A673 (cell line): ENCODE measurements at regions not wholly inside any gene's neighbourhood (a gene's known extent, or its start where the extent isn't known, plus 50 kb on each side); places are given as distances from the start of the nearest gene placed in this dataset.

Source experiments
- BruUV-seq: library from RNA; stranded (reverse); fragments of 400-500 nt; replicated peaks from 2 replicates; lab custom pipeline; 2021; lab: Mats Ljungman, UMichigan
- CTCF ChIA-PET: fragments of 300-600 bp; sonication (Branson Sonifier 250); formaldehyde crosslinking; loops from one replicate; lab custom pipeline; 2022; ENCODE audit warnings: antibody characterized with exemption; lab: Charles Lee
- POLR2A ChIA-PET: fragments of 300-600 bp; sonication (Branson Sonifier 250); formaldehyde crosslinking; loops from one replicate; lab custom pipeline; 2022; ENCODE audit warnings: antibody characterized with exemption; ENCODE audit not compliant: low non-redundant PET; lab: Charles Lee
- DNase-seq: peaks from one replicate; pipeline ENCODE4 v3.0.0-alpha.2; 2015; ENCODE audit warnings: low spot score
- H3K27ac ChIP-seq: fragments of 200-600 bp; sonication (generic); 2 replicates; pipeline ENCODE4 v1.5.1; 2016; ENCODE audit warnings: mixed run types, low read depth, mild to moderate bottlenecking, mixed read lengths, antibody characterized with exemption, low read length; ENCODE audit not compliant: poor library complexity, severe bottlenecking
- H3K27me3 ChIP-seq: fragments of 200-600 bp; sonication (generic); replicated peaks from 2 replicates; pipeline ENCODE4 v1.6.1; 2017; ENCODE audit warnings: mixed run types, low read depth, mild to moderate bottlenecking, mixed read lengths, antibody characterized with exemption, low read length; ENCODE audit not compliant: insufficient read depth, poor library complexity
- H3K36me3 ChIP-seq: fragments of 200-600 bp; sonication (generic); 2 replicates; pipeline ENCODE4 v1.6.1; 2016; ENCODE audit warnings: mixed run types, mild to moderate bottlenecking, mixed read lengths, antibody characterized with exemption, low read length; ENCODE audit not compliant: insufficient read depth, poor library complexity, severe bottlenecking
- H3K4me1 ChIP-seq: fragments of 200-600 bp; sonication (generic); 2 replicates; pipeline ENCODE4 v1.6.1; 2017; ENCODE audit warnings: mixed run types, mild to moderate bottlenecking, mixed read lengths, antibody characterized with exemption, low read length; ENCODE audit not compliant: insufficient read depth, poor library complexity, severe bottlenecking
- H3K4me3 ChIP-seq: fragments of 200-600 bp; sonication (generic); 2 replicates; pipeline ENCODE4 v1.5.1; 2016; ENCODE audit warnings: low read depth, mixed run types, mild to moderate bottlenecking, mixed read lengths, low read length; ENCODE audit not compliant: poor library complexity, severe bottlenecking
- H3K9me3 ChIP-seq: fragments of 200-600 bp; sonication (generic); 2 replicates; pipeline ENCODE4 v1.6.1; 2016; ENCODE audit warnings: mixed run types, low read depth, mild to moderate bottlenecking, mixed read lengths, antibody characterized with exemption, low read length; ENCODE audit not compliant: poor library complexity, severe bottlenecking
- EZH2 ChIP-seq: fragments of 200-600 bp; sonication (generic); IDR thresholded peaks from 2 replicates; pipeline ENCODE4 v1.6.1; 2017; ENCODE audit warnings: borderline replicate concordance, low read depth, mild to moderate bottlenecking, mixed read lengths, antibody characterized with exemption, low read length; ENCODE audit not compliant: poor library complexity, severe bottlenecking
- intact Hi-C: fragments of 100-400 bp; cut with micrococcal nuclease; formaldehyde crosslinking; loops from one replicate; pipeline ENCODE4 v1.10.0; 2022; ENCODE audit not compliant: unreplicated experiment
- TF ChIP-seq, protein P1 (sequence below): fragments of 300-800, 200-600 bp; sonication (generic); conservative IDR thresholded peaks from 2 replicates; pipeline ENCODE4 v1.5.1; 2017; ENCODE audit warnings: low read depth, mild to moderate bottlenecking, antibody characterized with exemption, low read length, moderate library complexity, mixed read lengths

DNA sequence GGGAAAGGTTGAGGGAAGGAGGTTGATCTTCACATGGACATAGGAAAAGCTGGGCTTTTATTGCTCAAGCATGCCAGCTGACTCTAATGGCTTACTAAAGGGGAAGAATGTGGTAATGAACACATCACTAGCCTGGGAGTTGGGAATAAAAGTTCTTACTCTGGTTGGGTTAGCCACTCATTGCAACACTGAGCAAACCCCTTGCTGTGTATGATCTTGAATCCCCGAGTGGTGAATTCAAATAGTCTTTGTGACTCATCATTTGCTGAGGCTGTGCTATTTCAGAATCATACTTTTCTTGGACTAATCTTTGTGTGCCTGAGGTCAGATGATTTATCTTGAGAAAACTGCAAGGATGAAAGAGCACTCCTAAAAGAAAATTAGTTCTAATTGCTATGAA lies 304.1 kb upstream of the ANO5 start:
- Histone ChIP-seq H3K9me3 (peaks cover 4% of the 10 kb centered on the region), H3K4me3 (no peak overlapping the region), H3K36me3 (no peaks in the 10 kb centered on the region), H3K27ac (no peak overlapping the region), H3K4me1 (peaks cover 36% of the 10 kb centered on the region), H3K27me3 (no peaks in the 10 kb centered on the region)
- POLR2A ChIA-PET = no interaction called here
- DNase-seq = peak; percentile 86
- no TSS peak for BruUV-seq
- intact Hi-C loops = no loop called here
- TF ChIP-seq, protein P1, sequence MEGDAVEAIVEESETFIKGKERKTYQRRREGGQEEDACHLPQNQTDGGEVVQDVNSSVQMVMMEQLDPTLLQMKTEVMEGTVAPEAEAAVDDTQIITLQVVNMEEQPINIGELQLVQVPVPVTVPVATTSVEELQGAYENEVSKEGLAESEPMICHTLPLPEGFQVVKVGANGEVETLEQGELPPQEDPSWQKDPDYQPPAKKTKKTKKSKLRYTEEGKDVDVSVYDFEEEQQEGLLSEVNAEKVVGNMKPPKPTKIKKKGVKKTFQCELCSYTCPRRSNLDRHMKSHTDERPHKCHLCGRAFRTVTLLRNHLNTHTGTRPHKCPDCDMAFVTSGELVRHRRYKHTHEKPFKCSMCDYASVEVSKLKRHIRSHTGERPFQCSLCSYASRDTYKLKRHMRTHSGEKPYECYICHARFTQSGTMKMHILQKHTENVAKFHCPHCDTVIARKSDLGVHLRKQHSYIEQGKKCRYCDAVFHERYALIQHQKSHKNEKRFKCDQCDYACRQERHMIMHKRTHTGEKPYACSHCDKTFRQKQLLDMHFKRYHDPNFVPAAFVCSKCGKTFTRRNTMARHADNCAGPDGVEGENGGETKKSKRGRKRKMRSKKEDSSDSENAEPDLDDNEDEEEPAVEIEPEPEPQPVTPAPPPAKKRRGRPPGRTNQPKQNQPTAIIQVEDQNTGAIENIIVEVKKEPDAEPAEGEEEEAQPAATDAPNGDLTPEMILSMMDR = no peak
- TF ChIP-seq EZH2 = no peak
- CTCF ChIA-PET = no interaction called here

DNA sequence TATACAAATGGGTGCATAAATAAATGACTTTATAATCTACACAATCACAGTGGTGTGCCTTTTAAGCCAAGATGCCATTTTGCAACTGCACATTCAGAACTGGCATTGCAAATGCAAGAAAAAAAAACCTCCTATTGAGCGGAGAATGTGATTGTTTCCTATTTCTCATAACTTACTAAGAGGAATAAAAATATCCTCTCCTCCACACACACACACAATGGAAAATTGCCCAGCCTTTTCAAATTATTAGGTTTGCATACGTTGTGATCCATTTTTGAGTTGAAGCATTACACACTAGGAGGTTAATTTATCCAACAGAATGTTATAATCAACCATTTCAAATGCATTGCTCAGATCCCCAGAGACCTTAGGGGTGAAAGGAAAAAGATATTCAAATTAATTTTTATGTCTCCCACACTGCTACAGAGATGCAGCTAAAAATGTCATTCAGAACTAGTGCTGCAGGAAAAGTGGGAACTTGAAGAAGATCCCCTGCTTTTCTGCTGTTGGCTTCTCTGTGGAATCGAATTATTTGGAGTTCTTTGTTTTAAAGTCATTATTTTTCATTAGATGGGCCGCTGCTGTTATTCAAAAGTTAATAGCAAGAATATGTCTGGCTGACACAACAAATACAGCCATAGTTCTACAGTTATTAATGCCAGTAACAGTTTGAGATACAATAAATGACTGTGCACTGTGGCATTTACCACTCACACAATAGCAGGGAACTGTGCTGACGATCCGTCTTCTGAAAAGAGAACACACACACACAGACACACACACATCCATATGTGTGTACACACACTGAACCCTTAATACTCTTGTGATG lies 299.9 kb upstream of the ANO5 start:
- no peaks in the 10 kb centered on the region for H3K36me3 ChIP-seq
- no peak overlapping the region for H3K4me3 ChIP-seq
- peak overlapping the region; percentile 69 for H3K27ac ChIP-seq
- POLR2A ChIA-PET = interaction anchor here (0.6 kb wide), 1 partner anchor 16 kb away, joined by 3 read pairs; no protein-coding TSS in a partner anchor
- no peaks in the 10 kb centered on the region for H3K27me3 ChIP-seq
- DNase-seq = peak; percentile 93
- intact Hi-C loops = no loop called here
- peaks cover 55% of the 10 kb centered on the region for H3K4me1 ChIP-seq
- BruUV-seq = no TSS peak
- CTCF ChIA-PET = no interaction called here
- no peaks in the 10 kb centered on the region for H3K9me3 ChIP-seq
- TF ChIP-seq, protein P1 = no peak
- no peak for TF ChIP-seq EZH2

DNA sequence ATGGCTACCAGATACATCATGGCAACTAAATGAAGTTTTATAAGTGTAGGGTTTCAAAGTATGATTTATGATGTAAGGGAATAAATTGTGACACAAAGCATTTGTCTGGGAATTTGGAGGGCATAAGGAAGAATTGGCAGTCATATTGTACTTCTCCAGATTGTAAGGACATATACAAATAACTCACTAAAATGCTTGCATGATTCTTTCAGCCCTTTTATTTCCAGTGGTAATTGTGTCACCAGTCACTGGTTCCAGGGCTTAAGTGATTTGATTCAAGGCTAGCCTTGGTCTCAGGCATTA lies 299.4 kb upstream of the ANO5 start:
- peak; percentile 59 for DNase-seq
- Histone ChIP-seq H3K4me1 (peaks cover 49% of the 10 kb centered on the region), H3K9me3 (no peaks in the 10 kb centered on the region), H3K4me3 (no peak overlapping the region), H3K27me3 (no peaks in the 10 kb centered on the region), H3K27ac (peak overlapping the region; percentile 69), H3K36me3 (no peaks in the 10 kb centered on the region)
- BruUV-seq = no TSS peak
- intact Hi-C loops = no loop called here
- ChIA-PET CTCF (no interaction called here), POLR2A (no interaction called here)
- TF ChIP-seq, protein P1 = no peak
- TF ChIP-seq EZH2 = no peak
